ENCODE measurements at regions not wholly inside any gene's neighbourhood (a gene's known extent, or its start where the extent isn't known, plus 50 kb on each side); places are given as distances from the start of the nearest gene placed in this dataset.

DNA sequence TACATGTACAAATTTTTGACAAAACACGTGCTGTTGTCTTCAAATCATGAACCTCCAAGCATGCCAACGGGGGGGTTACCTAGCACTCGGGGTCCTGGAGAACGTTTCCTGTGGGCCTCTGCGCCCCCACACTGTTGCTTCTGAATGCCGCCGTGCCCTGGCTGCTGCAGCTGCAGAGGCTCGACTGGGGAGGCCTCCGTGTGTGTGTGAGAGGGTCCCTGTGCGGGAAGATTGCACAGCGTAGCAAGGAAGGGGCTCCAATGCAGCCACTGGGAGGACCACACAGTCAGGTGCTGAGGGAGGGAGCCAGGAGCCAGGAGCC, 1322.2 kb downstream of the TBC1D22A start:
- Histone ChIP-seq H3K9ac (ENCODE audit: insufficient read length) (no peak overlapping the region), H3K9me3 (ENCODE audit: low read depth, low read length) (no peaks in the 10 kb centered on the region), H3K36me3 (ENCODE audit: insufficient read depth, low read length) (no peaks in the 10 kb centered on the region), H3K4me3 (no peak overlapping the region), H3K27ac (no peak overlapping the region)
- TF ChIP-seq POLR2AphosphoS5 (IDR thresholded peaks at IDR 0.05; ENCODE audit: borderline replicate concordance, low read depth, low read length): no peak
- TF ChIP-seq FOXP2 (optimal IDR thresholded peaks at IDR 0.05; ENCODE audit: control extremely low read depth, extremely low read length, insufficient read depth): no peak
- TF ChIP-seq EZH2 (IDR thresholded peaks at IDR 0.05): no peak
- no peak for DNase-seq (ENCODE audit: low read depth, low spot score)

DNA sequence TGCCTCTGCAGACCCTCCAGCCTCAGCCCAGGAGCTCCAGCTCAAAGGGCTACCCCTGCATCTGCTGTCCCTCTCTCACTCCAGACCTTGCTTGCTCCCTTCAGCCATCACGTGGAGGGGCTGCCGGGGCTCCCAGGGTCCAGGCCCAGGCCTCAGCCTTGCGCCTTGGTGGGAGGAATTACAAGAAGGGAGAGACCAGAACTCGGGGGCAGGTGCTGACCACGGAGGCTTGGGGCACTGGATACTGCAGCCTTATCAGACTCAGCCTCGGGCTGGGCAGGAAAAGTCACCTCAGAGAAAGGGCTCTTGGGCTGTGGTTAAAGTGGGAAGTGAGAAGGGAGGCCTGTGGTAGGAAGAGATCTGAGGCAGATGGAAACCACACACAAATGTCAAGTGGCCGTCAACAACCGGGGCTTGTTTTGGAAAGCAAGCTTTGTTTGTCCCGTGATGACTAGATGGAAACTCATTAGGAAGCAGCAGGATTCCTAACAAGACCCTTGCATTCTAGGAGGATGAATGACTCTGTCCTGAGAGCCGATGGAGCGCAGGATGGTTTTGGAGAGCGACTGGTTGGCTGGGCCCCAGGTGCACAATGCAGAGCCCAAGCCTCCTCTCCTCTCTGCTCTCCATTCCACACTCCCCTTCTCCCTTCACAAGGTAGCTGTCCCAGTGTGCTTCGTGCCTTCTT, 1321.7 kb downstream of the TBC1D22A start:
- Histone ChIP-seq H3K9ac (ENCODE audit: insufficient read length) (no peak overlapping the region), H3K4me3 (no peak overlapping the region), H3K36me3 (ENCODE audit: insufficient read depth, low read length) (no peaks in the 10 kb centered on the region), H3K9me3 (ENCODE audit: low read depth, low read length) (no peaks in the 10 kb centered on the region), H3K27ac (no peak overlapping the region)
- TF ChIP-seq FOXP2 (optimal IDR thresholded peaks at IDR 0.05; ENCODE audit: control extremely low read depth, extremely low read length, insufficient read depth): no peak
- no peak for TF ChIP-seq POLR2AphosphoS5 (IDR thresholded peaks at IDR 0.05; ENCODE audit: borderline replicate concordance, low read depth, low read length)
- TF ChIP-seq EZH2 (IDR thresholded peaks at IDR 0.05): no peak
- DNase-seq (ENCODE audit: low read depth, low spot score): no peak

DNA sequence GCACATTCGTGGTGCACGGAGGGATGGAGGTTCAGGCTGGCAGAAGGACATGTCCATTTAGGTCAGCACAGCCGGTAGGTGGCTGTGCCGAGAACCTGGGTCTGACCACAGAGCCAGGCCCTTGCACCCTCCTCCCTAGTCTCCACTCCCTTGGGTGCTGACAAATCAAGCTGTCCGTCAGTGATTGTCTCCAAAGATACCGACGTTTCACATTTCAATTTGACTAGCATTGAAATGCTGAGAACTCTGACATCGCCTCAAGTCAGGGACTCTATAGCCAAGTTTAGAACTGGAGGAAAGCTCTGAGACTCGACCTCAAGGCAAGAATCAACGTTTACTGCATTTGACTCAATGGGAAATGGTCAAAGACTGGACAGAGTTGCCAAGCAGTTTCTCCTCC, 1321.1 kb downstream of the TBC1D22A start:
- Histone ChIP-seq H3K27ac (no peak overlapping the region), H3K9ac (ENCODE audit: insufficient read length) (no peak overlapping the region)

DNA sequence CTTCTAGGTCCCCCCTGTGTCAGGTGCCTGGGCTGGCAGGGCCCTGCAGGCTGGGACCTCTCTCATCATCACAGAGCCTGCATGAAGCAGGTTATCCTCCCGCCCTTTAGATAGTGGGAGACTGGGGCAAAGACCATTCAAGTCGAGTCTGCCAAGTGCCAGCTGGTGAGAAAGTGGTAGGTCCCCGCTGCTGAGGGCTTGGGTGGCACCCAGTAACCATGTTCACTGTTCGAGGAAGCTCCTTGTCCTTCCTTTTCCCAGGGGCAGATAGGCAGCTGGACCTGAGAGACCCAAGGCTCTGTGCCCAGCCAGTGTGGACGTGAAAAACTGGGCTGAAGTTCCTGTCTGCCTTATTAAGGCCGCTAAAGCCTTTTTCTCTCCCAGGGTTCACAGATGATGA, 1319.8 kb downstream of the TBC1D22A start:
- TF ChIP-seq EZH2 (IDR thresholded peaks at IDR 0.05): no peak
- TF ChIP-seq FOXP2 (optimal IDR thresholded peaks at IDR 0.05; ENCODE audit: control extremely low read depth, extremely low read length, insufficient read depth): no peak
- TF ChIP-seq POLR2AphosphoS5 (IDR thresholded peaks at IDR 0.05; ENCODE audit: borderline replicate concordance, low read depth, low read length): no peak
- DNase-seq (ENCODE audit: low read depth, low spot score): no peak
- Histone ChIP-seq H3K36me3 (ENCODE audit: insufficient read depth, low read length) (no peaks in the 10 kb centered on the region), H3K27ac (no peak overlapping the region), H3K4me3 (no peak overlapping the region), H3K9me3 (ENCODE audit: low read depth, low read length) (no peaks in the 10 kb centered on the region), H3K9ac (ENCODE audit: insufficient read length) (no peak overlapping the region)

More for the DNA sequence above, 1321.1 kb downstream of the TBC1D22A start:
- DNase-seq (ENCODE audit: low read depth, low spot score): no peak
- TF ChIP-seq EZH2 (IDR thresholded peaks at IDR 0.05) (no peak), POLR2AphosphoS5 (IDR thresholded peaks at IDR 0.05; ENCODE audit: borderline replicate concordance, low read depth, low read length) (no peak), FOXP2 (optimal IDR thresholded peaks at IDR 0.05; ENCODE audit: control extremely low read depth, extremely low read length, insufficient read depth) (no peak)
- no peaks in the 10 kb centered on the region for H3K36me3 ChIP-seq (ENCODE audit: insufficient read depth, low read length)
- no peak overlapping the region for H3K4me3 ChIP-seq
- no peaks in the 10 kb centered on the region for H3K9me3 ChIP-seq (ENCODE audit: low read depth, low read length)

DNA sequence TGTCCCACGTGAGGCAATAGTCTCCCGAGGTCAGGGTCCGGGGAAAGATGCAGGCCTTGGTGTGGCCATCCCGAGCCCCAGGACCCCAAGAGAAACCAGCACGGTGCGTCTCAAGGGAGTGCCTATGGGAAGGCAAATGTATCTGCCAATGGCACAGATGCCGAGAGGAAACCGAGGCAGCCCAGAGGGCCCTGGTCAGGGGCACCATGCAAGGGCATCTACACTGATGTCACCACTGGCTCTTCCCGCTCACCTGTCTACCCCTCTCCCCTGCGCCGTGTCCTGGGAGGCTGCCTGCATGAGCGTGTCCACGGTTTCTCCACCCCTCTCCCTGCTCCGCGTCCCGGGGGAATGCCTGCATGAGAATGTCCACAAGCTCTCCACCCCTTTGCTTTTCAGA, 1318.8 kb downstream of the TBC1D22A start:
- DNase-seq (ENCODE audit: low read depth, low spot score): no peak
- H3K9ac ChIP-seq (ENCODE audit: insufficient read length): no peak overlapping the region
- no peaks in the 10 kb centered on the region for H3K9me3 ChIP-seq (ENCODE audit: low read depth, low read length)
- no peak overlapping the region for H3K27ac ChIP-seq
- H3K36me3 ChIP-seq (ENCODE audit: insufficient read depth, low read length): no peaks in the 10 kb centered on the region
- no peak overlapping the region for H3K4me3 ChIP-seq
- TF ChIP-seq EZH2 (IDR thresholded peaks at IDR 0.05) (no peak), FOXP2 (optimal IDR thresholded peaks at IDR 0.05; ENCODE audit: control extremely low read depth, extremely low read length, insufficient read depth) (no peak), POLR2AphosphoS5 (IDR thresholded peaks at IDR 0.05; ENCODE audit: borderline replicate concordance, low read depth, low read length) (no peak)

DNA sequence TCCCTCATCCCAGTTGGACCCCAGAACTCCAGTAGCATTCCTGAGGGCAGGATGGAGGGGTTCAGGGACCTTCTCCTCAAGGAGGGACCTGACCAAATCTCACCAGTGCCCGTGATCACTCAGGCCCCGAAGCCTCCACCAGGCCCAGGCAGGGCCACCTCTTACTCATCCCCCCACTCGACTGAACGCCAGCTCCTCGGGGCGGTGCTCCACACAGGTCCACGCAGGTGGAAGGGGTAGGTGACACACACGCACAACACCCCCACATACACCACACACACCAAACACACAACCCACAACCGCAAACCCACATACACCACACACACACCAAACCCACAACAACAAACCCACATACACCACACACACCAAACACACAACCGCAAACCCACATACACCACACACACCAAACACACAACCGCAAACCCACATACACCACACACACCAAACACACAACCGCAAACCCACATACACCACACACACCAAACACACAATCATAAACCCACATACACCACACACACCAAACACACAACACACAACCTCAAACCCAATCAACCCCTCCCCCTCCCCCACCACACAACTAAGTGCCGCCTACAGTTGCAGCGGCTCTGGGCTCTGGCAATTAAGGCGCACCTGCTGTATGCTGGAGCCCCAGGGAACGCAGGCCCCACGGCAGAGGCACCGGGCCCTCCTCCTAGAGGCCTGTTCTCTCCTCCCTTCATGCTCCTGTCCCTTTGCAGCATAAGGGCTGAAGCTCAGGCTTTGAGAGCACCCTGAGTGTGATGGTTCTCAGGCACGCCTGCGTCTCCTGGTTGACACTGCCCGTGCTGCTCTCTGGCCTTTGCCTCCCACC, 1318.1 kb downstream of the TBC1D22A start:
- H3K4me3 ChIP-seq: no peak overlapping the region
- H3K36me3 ChIP-seq (ENCODE audit: insufficient read depth, low read length): no peaks in the 10 kb centered on the region
- H3K27ac ChIP-seq: no peak overlapping the region
- DNase-seq (ENCODE audit: low read depth, low spot score): no peak
- no peak for TF ChIP-seq FOXP2 (optimal IDR thresholded peaks at IDR 0.05; ENCODE audit: control extremely low read depth, extremely low read length, insufficient read depth)
- TF ChIP-seq EZH2 (IDR thresholded peaks at IDR 0.05): no peak
- no peak for TF ChIP-seq POLR2AphosphoS5 (IDR thresholded peaks at IDR 0.05; ENCODE audit: borderline replicate concordance, low read depth, low read length)
- H3K9me3 ChIP-seq (ENCODE audit: low read depth, low read length): no peaks in the 10 kb centered on the region
- no peak overlapping the region for H3K9ac ChIP-seq (ENCODE audit: insufficient read length)

DNA sequence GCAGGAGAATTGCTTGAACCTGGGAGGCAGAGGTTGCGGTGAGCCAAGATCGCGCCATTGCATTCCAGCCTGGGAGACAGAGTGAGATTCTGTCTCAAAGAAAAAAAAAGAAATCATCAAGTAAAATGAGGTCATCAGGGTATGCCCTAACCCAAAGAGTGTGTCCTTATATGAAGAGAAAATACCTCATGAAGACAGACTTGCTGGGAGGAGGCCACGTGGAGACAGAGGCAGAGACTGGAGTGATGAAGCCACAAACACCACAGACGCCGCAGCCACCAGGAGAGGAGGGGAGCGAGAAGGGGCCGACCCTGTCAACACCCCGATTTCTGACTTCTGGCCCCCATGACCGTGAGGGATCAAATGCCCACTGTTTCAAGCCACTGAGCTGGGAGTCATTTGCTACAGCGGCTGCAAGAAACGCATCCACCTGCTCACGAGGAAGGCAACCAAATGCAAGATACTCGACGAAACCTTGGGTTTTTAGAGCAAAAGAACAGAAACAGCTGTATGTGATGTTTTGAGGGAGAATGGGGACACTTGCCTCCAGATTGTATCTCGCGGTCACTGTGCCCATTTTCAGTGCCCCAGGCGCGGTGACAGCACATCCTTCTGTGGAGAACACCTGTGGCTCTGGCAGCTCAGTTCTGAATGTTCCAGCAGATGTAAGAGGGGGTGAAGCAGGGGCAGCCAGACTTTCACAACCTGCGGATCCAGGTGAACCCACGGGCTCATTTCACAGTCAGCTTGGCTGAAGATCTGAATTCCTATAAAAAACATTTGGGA, 1317.2 kb downstream of the TBC1D22A start:
- Histone ChIP-seq H3K9ac (ENCODE audit: insufficient read length) (no peak overlapping the region), H3K4me3 (no peak overlapping the region), H3K36me3 (ENCODE audit: insufficient read depth, low read length) (no peaks in the 10 kb centered on the region), H3K9me3 (ENCODE audit: low read depth, low read length) (no peaks in the 10 kb centered on the region), H3K27ac (no peak overlapping the region)
- TF ChIP-seq FOXP2 (optimal IDR thresholded peaks at IDR 0.05; ENCODE audit: control extremely low read depth, extremely low read length, insufficient read depth) (no peak), POLR2AphosphoS5 (IDR thresholded peaks at IDR 0.05; ENCODE audit: borderline replicate concordance, low read depth, low read length) (no peak), EZH2 (IDR thresholded peaks at IDR 0.05) (no peak)
- DNase-seq (ENCODE audit: low read depth, low spot score): no peak

DNA sequence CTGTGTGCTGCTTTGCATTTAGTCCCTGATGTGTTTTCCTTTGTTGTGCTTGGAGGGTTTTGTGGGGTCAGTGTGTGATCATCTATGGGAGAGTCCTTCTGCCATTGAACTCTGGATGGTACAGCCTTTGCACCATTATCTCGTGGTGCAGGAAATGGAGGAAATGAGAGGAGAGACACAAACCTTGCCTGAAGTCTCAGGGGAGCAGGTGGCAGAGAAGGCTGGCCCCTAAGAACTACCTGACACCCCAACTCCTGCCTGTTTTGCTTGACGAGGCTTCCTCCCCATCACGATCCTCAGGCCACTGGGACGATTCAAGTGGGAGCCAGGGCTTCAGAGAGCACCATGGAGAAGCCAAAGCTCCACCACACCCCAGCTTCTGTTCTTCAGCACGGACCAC, 1316.4 kb downstream of the TBC1D22A start:
- H3K9ac ChIP-seq (ENCODE audit: insufficient read length): no peak overlapping the region

More for the DNA sequence above, 1316.4 kb downstream of the TBC1D22A start:
- no peak for DNase-seq (ENCODE audit: low read depth, low spot score)
- no peak for TF ChIP-seq EZH2 (IDR thresholded peaks at IDR 0.05)
- TF ChIP-seq POLR2AphosphoS5 (IDR thresholded peaks at IDR 0.05; ENCODE audit: borderline replicate concordance, low read depth, low read length): no peak
- no peak for TF ChIP-seq FOXP2 (optimal IDR thresholded peaks at IDR 0.05; ENCODE audit: control extremely low read depth, extremely low read length, insufficient read depth)
- Histone ChIP-seq H3K27ac (no peak overlapping the region), H3K36me3 (ENCODE audit: insufficient read depth, low read length) (no peaks in the 10 kb centered on the region), H3K4me3 (no peak overlapping the region), H3K9me3 (ENCODE audit: low read depth, low read length) (no peaks in the 10 kb centered on the region)
